ENCODE measurements at regions not wholly inside any gene's neighbourhood (a gene's known extent, or its start where the extent isn't known, plus 50 kb on each side); places are given as distances from the start of the nearest gene placed in this dataset.
"Not testable (repeated sequence)": the region's sequence is repeated elsewhere in the genome, so short reads cannot be mapped to it uniquely, and the experiment has no call there.

DNA sequence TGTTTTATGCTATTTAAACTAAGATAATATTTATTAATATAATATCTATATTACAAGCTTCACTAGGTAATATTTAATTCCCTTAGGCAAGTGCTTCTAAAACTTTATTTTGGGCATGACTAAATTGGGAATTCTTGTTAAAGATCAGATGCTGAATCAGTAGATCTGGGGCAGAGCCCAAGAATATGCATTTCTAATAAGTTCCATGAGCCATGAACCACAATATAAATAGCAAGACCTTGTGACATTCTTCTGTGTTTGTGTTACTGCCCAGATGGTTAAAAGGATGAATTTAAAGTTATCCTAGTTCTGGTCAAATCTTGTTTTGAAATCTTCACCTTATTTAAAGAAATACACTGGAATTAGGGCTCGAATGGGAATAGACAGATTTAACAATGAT lies 258.4 kb upstream of the CACNA2D1 start:
- DNase-seq, result no peak

DNA sequence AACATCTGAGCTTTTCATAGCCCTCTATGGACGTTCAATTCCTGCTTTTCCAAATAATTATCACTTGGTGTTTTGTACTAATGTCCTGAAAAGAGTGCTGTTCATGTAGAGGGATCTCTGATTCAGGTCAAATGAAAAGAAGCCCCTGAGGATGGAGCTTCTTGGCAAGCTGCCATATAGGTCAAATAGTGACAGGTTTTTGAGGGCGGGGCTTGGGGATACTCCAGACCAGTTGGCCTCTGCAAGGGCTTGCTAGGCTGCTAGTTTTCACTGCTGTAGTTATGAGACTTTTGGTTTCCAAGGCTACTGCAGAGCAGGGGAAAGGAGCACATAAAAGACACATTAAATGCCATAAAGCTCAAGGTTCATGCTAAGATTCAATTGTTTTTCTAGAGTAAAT lies 257.2 kb upstream of the CACNA2D1 start:
- DNase-seq, result no peak

DNA sequence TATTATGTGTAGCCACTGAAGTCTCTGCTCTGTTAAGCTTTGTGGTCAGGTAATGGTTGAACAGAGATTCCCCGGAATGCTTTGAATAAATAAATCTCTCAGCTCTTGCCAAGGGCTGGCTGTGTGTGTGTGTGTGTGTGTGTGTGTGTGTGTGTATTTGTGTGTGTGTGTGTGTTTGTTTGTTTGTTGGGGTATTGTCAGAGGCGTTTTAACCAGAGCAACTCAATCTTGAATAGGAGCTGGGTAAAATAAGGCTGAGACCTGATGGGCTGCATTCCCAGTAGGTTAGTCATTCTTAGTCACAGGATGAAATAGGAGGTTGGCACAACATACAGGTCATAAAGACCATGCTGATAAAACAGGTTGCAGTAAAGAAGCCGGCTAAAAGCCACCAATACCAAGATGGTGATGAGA lies 256.2 kb upstream of the CACNA2D1 start:
- no peak for DNase-seq

DNA sequence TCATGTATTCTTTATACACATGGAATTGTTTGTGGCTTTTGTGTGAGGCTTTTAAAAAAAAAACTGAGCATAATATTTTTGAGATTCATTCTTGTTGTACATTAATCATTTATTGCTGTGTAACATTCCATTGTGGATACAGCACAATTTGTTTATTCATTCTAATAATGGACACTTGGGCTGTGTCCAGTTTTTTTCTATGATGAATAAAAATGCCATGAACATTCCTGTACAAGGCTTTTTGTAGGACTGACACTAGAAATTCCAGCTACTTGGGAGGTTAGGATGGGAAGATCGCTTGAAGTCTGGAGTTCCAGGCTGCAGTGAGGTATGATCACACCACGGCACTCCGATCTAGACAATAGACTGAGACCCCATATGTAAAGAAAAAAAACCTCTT lies 254.3 kb upstream of the CACNA2D1 start:
- DNase-seq, result no peak

DNA sequence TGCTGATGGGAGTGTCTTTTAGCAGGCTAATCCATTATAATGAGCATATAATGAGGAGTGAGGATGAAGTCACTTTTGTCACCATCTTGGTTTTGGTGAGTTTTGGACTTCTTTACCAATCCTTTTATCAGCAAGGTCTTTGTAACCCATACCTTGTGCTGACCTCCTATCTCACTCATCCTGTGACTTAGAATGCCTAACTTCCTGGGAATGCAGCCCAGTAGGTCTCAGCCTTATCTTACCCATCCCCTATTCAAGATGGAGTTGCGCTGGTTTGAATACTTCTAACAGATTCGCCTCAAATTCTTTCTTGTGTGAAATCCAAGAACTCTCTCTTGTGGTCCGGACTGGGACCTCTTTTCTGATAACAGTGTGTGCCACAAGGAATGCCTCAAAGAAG lies 253.1 kb upstream of the CACNA2D1 start:
- DNase-seq, result no peak

DNA sequence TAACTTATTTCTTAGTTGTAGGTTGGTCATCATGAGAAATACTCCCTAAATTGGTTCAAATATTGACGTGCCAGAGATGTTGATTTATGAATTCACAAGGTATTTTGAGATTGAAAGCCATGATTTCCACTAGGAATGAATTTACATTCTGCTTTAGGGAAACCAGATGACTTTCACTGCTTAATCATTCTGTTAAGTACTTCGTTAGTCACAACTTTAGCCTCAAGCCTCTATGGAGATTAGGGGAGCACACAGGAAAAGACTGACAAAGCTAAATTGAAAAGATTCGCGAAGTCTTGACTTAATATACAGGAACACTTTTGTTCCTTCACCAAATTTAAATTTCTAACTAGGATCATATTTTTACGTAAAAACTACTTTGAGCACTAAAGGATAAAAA lies 250.4 kb upstream of the CACNA2D1 start:
- no peak for DNase-seq

DNA sequence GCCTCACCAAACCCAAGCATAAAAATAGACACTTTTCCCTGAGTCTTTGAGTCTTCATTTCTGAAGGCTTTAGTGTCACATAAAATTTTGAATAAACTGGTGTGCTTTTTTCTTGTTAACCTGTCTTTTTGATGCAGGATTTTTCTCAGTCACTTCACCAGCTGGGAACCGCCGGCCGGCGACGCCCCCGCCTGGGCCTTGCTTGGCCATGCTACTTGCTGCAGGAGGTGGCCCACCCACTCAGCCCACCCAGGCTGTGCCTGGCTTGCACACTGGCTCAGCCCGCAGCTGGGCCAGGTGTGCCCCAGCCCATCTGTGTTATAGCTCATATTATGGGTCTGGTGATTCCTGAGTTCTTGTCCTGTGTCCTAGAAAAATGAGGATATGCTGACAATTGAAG lies 247.4 kb upstream of the CACNA2D1 start:
- DNase-seq, result no peak

DNA sequence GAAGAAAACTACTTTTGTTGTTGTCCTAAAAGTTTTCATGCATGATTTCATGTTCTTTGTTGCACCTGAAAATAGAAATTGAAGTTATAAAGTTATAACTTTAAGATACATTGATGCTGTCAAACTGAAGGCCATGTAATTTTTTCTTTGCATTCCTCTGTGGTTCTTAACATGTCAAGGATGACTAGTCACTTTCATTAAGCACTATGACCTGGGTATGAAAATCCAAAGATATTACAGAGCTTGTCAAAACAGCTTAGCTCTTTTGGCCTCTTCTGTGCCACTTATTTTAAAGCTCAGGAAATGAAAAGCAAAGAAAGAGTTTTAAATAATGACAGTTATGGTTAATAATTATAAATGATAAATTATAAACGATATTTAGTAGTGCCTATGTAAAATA lies 241.6 kb upstream of the CACNA2D1 start:
- no peak for DNase-seq

DNA sequence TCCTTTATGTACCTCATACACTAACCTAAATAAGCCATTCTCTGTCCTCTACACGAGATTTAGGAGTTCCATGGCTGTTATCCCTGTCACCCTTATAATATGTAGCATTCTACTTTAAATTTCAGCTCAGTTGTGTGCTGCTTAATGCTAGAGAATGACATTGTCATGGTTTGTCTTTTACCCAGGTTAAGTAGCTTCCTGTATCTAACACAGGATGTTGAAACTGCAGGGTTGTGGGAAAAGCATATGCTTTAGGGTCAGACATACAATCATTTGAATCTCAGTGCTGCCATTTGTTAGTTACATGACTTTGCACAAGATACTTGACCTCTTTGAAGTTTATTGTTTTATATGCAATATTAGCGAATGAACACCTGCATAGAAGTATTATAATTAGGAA lies 235.1 kb upstream of the CACNA2D1 start:
- DNase-seq, result no peak

DNA sequence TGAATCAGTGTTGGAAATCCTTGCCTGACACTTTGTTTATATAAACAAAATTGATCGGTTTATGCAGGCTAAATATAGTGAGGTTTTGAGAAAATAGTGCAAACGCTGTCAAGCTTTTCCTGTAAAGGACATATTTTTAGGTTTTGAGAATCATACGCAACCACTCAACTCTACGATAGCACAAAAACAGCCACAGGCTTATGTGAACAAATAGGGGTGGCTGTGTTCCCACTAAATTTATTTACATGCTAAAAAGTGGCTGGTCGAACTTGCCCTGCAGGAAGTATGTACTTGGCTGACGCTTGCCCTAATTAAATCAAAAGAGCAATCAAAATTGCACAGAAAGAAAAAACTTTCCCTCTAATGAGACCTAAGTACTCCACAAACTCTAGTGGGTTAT lies 234.7 kb upstream of the CACNA2D1 start:
- no peak for DNase-seq

DNA sequence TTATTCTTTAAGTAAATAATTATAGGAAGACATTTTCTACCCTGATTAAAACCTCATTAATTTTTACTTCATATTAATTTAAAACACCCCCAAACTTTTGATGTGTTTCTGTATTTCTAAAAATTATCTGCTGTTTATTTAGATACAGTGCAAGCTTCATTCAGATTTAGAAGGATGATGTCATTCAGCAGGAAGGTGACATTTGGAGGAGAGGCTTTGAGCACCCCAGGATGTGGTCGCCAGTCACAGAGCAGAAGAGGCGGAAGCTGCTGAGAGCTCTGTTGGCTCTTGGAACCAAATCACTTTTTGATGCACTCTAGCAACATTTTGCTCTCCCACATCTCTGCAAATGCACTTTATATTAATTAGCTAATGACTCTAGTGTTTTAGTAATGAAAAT lies 233.9 kb upstream of the CACNA2D1 start:
- DNase-seq, result no peak

DNA sequence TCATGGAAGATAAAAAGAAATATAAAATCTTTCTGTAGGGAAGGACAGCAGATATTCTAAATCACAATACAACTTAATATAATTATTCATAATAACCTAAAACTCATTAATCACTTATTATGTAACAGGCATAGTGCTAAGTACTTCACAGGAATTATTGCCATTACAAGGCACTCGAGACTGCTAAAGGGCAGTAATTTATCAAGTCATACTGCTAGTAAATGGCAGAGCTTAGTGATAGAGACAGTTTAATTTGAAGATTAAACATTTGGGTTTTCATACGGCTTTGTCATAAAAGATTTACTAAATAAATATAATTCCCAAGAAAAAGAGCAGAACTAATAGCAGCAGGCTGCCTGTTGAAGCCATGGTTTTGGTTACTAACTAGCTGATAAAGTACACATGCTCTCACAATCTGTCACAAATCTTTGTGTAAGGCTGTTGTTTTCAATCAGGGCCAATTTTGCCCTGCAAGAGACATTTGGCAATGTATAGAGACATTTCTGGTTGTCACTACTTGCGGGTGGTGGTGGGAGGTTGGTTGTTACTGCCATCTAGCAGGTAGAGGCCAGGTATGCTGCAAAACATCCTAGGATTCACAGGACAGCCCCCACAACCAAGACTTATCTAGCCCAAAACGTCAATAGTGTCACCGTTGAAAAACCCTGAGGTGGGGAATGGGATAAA lies 233.3 kb upstream of the CACNA2D1 start:
- no peak for DNase-seq

DNA sequence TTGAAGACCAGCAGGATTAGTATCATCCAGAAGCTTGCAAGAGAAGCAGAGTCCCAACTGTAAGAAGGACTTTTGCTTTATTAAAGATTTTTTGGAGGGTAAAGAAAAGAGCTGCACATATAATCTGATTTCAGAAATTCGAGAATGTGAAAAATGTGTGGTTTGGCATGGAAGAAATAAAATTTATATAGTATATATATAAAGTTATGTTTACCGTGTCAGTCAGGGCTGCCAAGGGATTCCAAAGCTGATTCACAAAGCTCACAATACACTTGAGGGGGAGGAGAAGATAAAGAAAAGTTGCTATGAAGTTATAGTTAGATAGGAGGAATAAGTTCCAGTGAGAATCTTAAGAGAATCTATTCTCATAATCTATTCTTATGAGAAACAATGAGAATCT lies 231.8 kb upstream of the CACNA2D1 start:
- no peak for DNase-seq

DNA sequence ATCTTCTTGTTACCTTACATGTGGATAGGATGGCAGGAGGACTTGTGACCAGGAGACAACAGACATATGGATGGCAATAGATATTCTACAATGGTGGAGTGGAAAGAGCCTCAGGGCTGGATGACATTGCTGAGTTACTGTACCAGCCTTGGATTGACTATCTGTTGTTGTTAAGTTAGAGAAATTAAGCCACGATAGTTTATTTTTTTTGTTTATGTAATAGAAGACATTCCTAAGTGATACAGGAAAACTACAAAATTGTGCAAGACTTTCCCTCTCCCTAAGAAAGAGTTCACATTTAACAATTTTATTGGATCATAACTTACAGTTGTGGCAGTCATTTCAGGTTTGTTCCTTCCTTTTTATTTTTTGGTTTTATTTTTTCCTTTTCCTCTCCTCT lies 230.7 kb upstream of the CACNA2D1 start:
- no peak for DNase-seq

DNA sequence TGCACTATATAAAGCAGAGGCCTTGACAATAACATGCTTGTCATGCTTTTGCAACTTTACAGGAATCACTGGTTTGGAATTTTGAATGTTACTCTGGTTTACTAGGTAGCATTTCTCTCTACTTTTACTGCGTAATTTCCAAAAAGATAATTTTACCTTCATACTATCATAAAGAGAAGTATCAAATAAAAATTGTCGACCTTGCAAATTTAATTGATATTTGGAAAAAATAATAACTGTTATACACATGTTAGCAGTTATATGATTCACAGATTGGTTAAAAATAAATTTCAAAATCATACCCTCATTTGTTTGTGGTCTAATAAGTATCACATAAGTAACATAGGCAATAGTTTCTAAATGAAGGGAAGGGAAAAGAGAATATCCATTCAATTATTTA lies 228.5 kb upstream of the CACNA2D1 start:
- DNase-seq, result no peak

DNA sequence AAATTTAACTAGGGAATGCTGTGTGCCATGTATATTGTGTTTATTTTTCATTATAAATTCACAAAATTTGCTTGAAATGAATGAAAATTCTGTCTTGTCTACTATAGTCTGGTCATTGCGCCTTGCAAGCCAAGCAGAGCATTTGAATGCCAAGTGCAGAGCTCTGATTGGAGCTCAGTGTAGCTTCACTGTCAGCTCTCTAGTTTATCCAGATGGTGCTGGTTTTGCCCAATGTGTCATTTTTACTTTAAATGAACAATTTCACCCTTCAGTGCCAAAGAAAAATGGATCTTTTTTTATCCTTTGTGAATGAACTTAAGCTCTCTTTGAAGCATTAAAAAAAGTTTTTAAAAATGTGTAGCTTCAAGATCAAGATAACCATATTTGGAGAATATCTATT lies 225.6 kb upstream of the CACNA2D1 start:
- DNase-seq, result no peak

DNA sequence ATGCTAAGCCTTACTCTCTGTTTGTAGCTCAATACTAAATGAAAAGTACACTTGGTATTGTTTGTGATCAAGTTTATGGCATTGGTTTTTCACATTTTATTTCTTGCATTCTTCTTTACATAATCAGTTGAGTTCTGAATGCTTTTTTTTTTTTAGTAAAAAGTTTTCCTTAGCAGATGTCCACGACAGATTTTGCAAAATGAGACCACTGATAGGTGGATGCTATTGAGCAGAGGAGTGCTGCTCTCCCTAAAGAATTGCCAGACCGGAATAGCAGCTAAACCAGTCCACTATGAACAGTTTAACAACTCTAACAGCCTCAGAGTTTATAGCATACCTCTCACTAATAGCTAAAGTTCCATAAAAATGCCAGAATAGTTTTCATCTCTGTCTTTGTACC lies 225.1 kb upstream of the CACNA2D1 start:
- no peak for DNase-seq

DNA sequence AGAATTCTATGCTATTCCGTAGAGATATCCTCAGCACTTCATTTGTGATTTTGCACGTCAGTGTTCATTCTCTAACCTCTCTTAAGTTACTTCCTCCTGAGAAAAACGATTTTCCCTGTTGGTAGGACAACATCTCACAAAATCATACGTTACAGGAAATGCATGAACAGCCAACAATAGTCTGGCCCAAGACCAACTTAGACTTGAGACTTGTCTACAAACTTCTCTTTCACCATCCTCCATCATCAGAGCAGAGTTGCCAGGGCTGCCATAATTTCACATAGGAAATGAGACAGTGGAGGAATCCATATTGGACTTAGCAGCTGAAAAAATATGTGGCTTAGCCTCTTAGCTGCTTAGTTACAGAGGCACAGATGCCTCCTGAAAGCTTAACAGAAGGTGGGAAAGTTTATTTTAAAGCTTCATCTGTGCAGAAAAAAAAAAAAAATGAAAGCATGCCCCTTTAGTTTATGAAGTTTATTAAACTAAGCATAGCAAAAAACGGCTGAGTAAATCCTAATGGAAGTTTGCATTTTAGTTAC lies 222.5 kb upstream of the CACNA2D1 start:
- DNase-seq, result no peak

DNA sequence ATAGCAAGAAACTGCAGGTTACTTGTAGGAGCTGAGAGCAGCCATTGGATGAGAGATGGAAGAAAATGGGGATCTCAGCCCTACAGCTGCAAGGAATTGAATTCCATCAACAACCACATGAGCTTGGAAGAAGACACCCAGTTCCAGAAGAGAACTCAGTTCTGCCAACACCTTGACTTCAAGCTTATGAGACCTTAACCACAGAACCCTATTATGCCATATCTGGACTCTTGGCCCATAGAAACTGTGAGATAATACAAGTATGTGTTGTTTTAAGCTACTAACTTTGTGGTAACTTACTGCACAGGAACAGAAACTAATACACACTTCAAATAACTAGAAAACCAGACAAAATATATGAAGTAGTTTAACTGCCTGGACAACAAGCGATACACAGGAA lies 212.4 kb upstream of the CACNA2D1 start:
- DNase-seq, result no peak

DNA sequence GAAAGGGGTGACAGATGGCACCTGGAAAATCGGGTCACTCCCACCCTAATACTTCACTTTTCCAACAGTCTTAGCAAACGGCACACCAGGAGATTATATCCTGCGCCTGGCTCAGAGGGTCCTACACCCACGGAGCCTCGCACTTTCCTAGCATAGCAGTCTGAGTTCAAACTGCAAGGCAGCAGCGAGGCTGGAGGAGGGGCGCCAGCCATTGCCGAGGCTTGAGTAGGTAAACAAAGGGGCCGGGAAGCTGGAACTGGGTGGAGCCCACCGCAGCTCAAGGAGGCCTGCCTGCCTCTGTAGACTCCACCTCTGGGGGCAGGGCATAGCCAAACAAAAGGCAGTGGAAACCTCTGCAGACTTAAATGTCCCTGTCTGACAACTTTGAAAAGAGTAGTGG lies 206.5 kb upstream of the CACNA2D1 start:
- DNase-seq, result not testable (repeated sequence)

DNA sequence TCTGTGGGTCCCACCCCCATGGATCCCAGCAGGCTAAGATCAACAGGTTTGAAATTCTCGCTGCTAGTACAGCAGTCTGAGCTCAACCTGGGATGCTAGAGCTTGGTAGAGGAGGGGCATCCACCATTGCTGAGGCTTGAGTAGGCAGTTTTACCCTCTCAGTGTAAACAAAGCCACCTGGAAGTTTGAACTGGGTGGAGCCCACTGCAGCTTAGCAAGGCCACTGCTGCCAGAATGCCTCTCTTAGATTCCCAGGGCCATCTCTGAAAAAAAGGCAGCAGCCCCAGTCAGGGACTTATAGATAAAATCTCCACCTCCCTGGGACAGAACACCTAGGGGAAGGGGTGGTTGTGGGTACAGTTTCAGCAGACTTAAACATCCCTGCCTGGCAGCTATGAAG lies 190.0 kb upstream of the CACNA2D1 start:
- DNase-seq, result no peak

DNA sequence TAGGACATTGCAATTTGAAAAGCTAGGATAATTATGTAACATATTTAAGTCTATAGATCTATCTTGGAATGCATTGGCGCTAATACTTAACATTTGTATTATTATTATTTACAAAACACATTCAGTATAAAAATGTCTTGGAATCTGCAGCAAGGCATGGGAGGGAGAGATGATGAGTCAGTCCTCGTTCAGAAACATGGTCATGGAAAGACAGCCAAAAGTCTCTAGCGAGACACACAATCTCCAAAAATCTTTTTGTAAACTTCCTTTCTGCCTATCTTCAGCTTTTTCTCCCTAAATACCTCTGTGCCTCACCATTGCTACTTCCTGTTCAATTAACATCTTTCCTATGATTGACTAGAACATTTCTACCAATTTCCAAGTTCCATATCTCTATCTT lies 188.4 kb upstream of the CACNA2D1 start:
- DNase-seq, result no peak

DNA sequence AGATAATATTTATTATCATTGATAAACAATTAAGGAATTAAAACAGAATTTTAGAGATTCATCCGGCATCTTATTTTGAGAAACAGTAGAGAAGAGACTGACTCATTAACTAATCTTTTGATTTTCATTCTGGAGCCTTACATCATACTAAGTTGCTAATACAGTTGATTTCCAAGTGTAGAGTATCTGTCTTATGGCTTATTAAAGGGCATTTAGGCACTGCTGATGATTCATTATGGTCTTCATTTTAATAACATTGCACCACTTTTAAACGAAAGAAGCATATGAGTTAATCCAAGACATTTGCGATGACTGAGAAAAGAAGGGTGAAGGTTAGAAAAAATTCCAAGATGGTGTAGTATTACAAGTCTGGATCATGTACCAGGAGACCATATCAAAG lies 186.0 kb upstream of the CACNA2D1 start:
- no peak for DNase-seq

DNA sequence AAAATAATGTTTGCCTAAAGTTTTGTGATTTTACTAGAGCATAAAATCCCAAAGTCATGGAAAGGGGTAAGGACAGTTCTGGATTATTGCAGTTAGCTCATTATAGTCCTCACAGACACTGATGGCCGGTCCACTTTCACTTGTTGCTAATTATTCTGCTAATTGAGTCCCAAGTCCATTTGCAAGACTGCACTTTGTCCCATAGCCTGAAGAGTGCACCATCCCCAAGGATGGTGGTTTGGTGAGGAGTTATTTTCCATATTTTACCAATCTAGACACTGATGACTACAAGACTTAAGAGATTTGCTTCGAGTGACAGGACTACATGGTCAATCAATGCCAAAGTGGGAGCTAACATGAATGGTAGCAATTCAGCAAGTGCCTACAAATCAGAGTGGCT lies 181.8 kb upstream of the CACNA2D1 start:
- DNase-seq, result no peak

DNA sequence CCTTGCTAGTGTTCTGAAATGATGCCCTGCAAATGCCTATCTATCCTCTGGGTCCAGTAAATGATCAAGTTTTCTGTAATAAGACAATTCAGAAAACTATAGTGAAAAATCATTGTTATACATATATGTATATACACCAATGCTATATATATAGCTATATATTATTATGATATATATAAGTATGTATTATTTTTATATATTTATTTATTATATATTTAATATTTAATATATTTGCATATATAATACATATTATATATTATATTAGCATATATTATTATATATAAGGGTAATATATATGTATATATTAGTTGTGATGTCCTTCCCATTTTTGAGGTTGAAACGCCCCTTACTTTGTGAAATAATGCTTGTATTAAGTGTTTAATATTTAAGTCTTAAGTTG lies 181.4 kb upstream of the CACNA2D1 start:
- no peak for DNase-seq

DNA sequence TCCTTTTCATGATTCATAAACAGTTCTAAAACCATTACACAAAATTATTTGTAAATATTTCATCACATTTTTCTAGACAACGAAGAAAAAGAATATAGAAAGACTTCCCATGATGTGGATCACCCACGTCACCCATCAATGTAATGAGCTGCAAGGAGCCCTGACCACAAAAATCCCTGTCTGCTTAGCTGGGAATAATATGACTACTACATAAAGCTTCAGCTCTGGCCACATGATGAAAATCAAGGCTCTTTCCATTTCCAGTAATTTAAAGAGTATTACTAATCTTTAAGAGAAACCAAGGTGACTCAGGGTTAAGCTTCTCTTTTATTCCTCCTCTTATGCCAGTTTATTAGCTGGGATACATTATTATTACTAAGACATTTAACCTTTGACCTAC lies 180.8 kb upstream of the CACNA2D1 start:
- peak; percentile 73 for DNase-seq

All from suppressor macrophage treated with lipopolysaccharide for 4 hours (primary cell).